ENCODE measurements at regions not wholly inside any gene's neighbourhood (a gene's known extent, or its start where the extent isn't known, plus 50 kb on each side); places are given as distances from the start of the nearest gene placed in this dataset.

DNA sequence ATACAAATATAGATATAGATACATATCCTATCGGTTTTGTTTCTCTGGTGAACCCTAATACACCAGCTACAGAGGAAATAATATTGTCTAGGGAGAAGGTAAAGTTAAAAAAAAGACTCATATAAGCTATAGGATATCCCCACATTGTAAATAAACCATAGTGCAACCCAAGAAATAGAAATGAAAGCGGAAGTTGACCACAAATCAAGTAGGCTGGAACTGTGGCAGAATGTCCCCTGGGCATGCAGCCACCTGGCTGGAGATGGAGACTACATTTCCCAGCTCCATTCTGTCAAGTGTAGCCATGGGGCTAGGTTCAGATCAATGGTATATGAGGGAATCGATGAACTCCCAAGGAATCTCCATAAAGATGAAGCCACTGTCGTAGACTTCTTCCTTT lies 70.1 kb upstream of the RPS6KA2 start:
- FAIRE-seq (no peak), DNase-seq (ENCODE audit: insufficient read length, low spot score) (no peak)
- TF ChIP-seq POLR2A (IDR thresholded peaks at IDR 0.05; ENCODE audit: low read depth, low read length), result no peak

DNA sequence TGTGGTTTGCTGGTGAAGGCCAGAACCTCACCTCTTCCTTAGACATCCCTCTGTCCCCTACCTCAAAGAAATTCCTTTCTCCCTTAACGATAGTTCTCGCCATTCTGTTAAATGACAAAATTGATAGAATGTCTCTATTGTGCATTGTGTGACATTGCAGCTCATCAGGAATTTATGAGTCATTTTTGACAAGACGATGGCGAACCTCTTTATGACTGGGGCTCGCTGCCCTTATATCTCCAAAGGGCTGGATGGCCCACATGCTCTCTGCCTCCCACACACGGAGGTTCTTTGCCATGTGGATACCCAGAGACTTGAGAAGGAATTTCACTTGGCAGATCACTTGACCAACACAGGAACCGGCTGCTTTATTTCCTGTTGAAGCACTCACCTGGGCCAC lies 66.8 kb upstream of the RPS6KA2 start:
- FAIRE-seq (no peak), DNase-seq (ENCODE audit: insufficient read length, low spot score) (no peak)
- TF ChIP-seq POLR2A (IDR thresholded peaks at IDR 0.05; ENCODE audit: low read depth, low read length), result no peak

DNA sequence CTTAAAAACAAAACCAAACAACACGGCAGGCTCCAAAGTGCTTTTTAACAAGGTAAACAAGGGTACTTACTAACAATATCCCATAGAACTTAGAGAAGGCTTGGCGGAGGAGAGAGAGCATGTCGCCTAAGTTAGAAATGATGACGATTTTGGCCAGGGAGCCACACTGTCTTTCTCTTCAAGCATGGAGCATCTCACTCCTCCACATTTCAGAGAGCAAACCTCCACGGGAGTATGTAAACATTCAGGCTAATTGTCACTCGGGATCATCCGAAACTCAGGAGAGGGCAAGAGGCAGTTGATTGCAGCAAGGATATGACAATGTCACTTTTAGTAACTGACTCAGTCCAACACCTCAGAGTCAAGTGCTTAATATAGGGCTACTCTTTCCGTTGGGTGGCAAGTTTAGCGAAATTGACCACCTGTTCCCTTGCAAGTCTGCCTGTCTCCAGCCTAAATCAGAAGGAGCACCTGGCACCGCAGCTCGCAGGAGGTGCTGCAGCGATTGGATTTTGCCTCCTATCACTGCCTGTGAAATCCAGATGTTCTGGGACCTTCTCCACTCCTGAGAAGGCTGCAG lies 65.8 kb upstream of the RPS6KA2 start:
- no peak for TF ChIP-seq POLR2A (IDR thresholded peaks at IDR 0.05; ENCODE audit: low read depth, low read length)
- DNase-seq (ENCODE audit: insufficient read length, low spot score) (no peak), FAIRE-seq (no peak)

DNA sequence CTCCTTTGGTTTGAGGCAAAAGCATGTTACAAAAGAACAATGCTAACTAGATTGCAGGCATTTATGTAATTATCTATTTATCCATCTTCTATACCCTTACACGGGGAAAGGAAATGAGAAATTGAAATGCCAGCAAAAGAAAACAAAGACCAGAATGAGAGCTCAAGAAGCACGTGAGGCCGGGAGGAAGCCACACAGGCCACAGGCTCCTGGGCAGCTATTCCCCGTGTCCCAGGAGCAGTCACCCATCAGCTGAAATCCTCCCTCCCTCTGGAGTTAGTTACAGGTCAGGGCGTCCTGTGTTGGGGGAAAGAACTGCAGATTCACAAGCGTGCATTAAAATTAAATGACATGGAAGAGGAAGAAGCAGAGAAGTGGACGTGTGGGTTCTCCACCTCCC lies 64.7 kb upstream of the RPS6KA2 start:
- TF ChIP-seq POLR2A (IDR thresholded peaks at IDR 0.05; ENCODE audit: low read depth, low read length), result no peak
- DNase-seq (ENCODE audit: insufficient read length, low spot score) (no peak), FAIRE-seq (no peak)

DNA sequence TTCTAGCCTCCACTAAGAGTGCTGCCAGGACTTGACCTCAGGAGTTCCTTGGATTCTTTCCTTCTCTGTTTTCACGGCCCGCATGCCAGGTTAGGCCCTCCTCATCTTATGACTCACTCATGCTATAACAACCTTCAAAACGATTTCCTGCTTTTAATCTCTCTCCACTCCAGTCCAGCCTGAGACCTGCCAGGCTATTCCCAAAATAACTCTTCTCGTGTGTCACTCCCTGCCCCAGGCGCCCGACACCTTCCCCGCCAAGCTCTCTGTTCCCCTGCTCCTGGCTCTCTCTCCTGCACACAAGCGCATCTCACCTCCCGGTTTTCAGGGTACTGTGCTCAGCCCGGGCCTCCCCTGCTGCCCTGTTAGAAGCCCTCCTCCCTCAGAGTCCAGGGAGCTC lies 64.1 kb upstream of the RPS6KA2 start:
- DNase-seq (ENCODE audit: insufficient read length, low spot score) (peak; percentile 69), FAIRE-seq (no peak)
- TF ChIP-seq POLR2A (IDR thresholded peaks at IDR 0.05; ENCODE audit: low read depth, low read length), result no peak

DNA sequence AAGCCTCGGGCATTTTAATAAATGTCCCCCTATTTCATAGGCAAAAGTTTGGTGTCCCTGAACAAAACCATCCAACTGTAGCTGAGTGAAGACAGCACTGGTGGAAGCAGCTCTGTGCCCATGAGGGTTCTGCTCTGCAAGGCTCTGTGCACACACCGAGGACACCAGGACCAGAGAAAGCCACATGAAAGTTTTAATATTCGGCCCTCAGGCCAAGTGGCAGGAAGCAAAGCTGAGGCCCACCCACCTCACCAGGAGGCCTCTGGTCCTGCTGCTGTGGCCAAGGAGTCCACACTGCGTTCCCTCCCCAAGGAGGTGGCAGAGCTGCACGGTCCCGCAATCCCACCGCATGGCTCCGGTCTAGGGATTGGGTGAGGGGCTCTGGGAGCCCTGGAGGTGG lies 62.6 kb upstream of the RPS6KA2 start:
- DNase-seq (ENCODE audit: insufficient read length, low spot score) (no peak), FAIRE-seq (no peak)
- TF ChIP-seq POLR2A (IDR thresholded peaks at IDR 0.05; ENCODE audit: low read depth, low read length), result no peak

DNA sequence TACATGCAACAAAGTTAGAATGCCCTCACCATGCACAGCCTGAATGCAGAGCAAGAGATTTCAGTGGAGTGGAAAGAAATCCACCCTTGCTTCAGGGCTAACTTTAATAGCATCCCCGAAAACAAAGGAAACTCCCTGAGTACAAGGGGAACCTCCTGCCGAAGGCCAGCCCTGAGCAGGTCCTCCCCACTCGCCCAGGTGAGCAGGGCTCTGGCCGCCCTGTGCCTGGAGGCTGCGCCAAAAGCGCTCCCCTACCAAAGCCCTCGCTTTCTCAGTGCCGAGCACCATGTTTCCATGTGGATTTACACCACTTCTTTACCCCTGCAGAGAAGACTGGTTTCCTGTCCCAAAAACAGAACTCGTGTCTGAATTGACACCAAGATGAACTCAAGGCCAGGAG lies 61.9 kb upstream of the RPS6KA2 start:
- no peak for TF ChIP-seq POLR2A (IDR thresholded peaks at IDR 0.05; ENCODE audit: low read depth, low read length)
- DNase-seq (ENCODE audit: insufficient read length, low spot score) (no peak), FAIRE-seq (no peak)

DNA sequence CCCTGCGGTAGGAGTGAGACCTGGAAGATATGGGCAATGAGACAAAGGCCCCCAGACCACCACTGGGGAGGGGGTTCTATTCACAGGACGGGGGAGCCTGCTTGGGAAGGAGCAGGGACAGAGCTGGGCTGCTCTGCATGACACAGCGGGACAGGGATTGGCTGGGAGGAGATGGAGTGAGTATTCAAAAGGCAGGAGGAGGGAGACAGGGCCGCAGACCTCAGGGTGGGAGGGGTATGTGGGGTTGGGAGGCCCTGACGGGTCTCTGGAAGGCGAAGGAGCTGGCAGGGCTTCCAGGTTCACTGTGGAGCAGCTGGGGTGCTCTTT lies 60.8 kb upstream of the RPS6KA2 start:
- DNase-seq (ENCODE audit: insufficient read length, low spot score) (no peak), FAIRE-seq (no peak)
- TF ChIP-seq POLR2A (IDR thresholded peaks at IDR 0.05; ENCODE audit: low read depth, low read length), result no peak

DNA sequence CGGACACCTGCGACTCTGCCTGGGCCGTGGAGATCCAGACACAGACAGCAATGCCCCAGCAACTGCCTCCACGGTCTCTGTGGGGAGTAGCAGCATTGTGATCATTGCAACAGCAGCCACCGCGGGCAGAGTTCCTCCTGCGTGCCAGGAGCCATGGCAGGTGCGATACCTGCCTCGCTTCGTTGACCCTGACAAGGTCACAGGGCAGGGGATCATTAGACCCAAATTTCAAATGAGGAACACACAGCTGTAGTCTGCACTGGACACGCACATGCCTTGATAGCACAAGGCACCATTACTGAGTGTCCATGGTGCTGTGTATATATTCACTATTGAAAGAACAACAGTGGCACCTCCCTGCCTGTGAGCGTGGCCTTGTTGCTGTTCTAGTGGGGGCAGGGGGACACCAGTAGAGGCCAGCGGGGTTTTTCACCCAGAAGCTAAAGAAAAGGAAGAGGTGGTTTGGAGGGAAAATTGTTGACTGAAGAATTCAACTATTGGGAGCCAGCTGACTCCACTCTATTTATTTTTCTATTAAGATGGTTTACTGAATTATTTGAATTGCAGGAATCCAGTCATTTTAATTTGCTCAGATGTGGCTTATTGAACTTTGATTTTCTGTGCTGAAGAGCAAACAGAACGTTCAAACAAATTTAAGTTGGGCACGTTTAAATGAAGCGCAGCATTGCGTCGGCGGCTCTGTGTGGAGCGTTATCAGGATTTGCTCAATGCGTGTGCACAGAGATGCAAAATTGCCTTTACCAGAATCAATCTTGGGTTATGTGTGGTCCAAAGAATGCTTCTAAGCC lies 60.2 kb upstream of the RPS6KA2 start:
- no peak for DNase-seq (ENCODE audit: insufficient read length, low spot score)
- no peak for FAIRE-seq
- no peak for TF ChIP-seq POLR2A (IDR thresholded peaks at IDR 0.05; ENCODE audit: low read depth, low read length)

DNA sequence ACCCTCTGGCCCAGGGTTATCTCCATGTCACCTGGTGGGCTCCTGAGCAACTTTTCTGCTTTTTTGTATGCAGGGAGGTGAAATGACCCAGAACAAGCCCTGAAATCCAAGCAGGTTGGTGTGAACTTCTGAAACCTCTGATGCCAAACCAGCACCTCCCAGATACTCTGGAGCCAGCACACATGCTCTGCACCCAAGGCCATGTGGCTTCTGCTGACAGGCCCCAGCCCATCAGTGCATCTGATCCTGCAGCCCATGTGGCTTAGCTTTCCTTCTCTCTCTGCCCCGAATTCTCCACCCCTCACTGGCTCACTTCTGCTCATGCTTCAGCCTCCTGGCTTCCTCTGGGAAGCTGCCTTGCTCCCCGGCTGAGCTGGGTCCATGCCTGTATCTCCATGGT lies 59.3 kb upstream of the RPS6KA2 start:
- TF ChIP-seq POLR2A (IDR thresholded peaks at IDR 0.05; ENCODE audit: low read depth, low read length), result no peak
- FAIRE-seq, result no peak
- DNase-seq (ENCODE audit: insufficient read length, low spot score), result no peak

DNA sequence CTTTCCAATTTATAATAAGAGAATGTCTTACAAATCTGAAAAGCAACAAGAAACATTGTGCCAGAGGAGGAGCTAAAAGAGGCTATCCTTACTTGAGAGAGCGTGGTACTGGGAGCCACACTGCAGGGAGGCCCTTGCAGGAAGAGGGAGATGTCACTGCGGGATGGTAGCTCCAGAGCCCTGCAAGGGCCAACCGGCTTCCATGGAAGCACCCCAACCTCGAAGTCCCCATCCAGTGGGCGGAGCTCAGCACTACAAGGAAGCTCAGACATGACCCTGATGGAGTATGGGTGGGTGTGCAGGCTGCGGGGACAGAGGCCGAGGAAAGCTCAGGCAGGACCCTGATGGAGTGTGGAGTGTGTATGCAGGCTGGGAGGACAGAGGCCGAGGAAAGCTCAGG lies 57.8 kb upstream of the RPS6KA2 start:
- DNase-seq (ENCODE audit: insufficient read length, low spot score), result no peak
- no peak for TF ChIP-seq POLR2A (IDR thresholded peaks at IDR 0.05; ENCODE audit: low read depth, low read length)
- FAIRE-seq, result no peak

DNA sequence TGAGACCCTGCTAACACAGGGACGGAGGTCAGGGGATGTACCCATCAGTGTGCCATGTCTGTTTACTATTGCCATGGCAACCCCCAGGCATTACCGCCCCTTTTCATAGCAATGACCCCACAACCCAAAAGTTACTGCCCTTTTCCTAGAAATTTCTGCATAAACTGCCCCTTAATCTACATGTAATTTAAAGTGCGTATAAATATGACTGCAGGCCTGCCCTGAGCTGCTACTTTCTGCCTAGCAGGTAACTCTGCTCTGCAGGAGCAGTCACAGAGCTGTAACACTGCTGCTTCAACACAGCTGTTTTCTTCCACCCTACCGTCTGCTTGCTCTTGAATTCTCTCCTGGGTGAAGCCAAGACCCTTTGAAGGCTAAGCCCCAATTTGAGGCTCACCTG lies 57.1 kb upstream of the RPS6KA2 start:
- TF ChIP-seq POLR2A (IDR thresholded peaks at IDR 0.05; ENCODE audit: low read depth, low read length), result no peak
- DNase-seq (ENCODE audit: insufficient read length, low spot score) (no peak), FAIRE-seq (no peak)

DNA sequence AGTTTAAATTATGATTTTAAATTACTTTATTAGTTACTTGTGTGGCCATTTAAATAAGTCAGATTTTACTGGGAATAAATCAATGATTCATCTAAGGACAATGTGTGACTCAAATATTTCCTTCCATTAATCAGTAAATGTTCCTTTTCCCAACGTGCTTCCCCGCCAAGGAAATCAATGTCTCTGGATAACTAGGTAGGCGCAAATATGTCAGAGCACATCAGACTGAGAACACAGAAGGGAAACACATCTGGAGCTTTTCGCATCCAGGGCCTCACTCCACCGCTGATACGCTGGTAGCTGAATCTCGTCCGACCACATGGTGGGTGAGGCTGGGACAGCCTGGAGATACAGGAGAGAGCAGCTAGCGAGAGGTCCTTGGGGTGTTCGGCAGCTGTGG lies 56.4 kb upstream of the RPS6KA2 start:
- no peak for FAIRE-seq
- TF ChIP-seq POLR2A (IDR thresholded peaks at IDR 0.05; ENCODE audit: low read depth, low read length), result no peak

DNA sequence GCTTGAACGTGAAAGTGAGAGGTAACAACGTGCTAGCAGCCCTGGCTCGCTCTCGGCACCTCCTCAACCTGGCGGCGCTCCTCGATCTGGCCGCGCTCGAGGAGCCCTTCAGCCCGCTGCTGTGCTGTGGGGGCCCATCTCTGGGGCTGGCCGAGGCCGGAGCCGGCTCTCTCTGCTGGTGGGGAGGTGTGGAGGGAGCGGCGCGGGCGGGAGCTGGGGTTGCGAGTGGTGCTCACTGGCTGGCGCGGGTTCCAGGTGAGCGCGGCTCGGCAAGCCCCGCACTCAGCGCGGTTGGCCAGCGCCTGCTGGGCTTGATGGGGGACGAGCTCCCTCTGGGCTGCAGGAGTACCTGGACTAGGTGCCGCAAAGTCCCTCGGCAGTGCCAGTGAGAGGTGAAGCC lies 52.5 kb upstream of the RPS6KA2 start:
- no peak for TF ChIP-seq POLR2A (IDR thresholded peaks at IDR 0.05; ENCODE audit: low read depth, low read length)
- DNase-seq (ENCODE audit: insufficient read length, low spot score) (no peak), FAIRE-seq (no peak)

More for the DNA sequence above, 56.4 kb upstream of the RPS6KA2 start:
- DNase-seq (ENCODE audit: insufficient read length, low spot score), result no peak

DNA sequence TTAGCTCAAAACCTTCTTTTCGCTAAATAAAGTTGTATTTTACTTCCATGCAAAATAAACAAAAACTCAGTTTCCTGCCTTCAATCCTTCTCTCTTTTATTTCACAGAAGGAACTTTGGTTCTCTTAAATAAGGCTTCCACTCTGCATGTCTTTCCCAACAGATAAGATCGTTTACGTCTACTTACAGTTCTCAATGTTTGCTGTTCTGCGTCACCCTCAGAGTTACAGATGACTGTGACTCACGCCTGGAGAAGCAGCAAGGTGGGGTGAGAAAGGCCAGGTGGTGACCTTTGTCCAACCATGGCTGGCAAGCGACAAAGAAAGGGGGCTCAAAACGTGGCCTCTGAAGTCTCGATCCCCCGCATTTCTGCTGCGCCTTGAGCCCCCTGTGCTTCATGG lies 51.4 kb upstream of the RPS6KA2 start:
- TF ChIP-seq POLR2A (IDR thresholded peaks at IDR 0.05; ENCODE audit: low read depth, low read length), result no peak
- no peak for FAIRE-seq
- no peak for DNase-seq (ENCODE audit: insufficient read length, low spot score)
